OCI-M2 (cell line): ENCODE measurements at regions not wholly inside any gene's neighbourhood (a gene's known extent, or its start where the extent isn't known, plus 50 kb on each side); places are given as distances from the start of the nearest gene placed in this dataset.

Source experiments
- DNase-seq: peaks from one replicate; lab custom pipeline; 2025; ENCODE audit not compliant: unreplicated experiment; lab: John Stamatoyannopoulos, UW

- no peak for DNase-seq
Measured at GRCh38 chr19:28427376-28428083, 785.4 kb downstream of the UQCRFS1 start.

GRCh38 chr19:28426730-28427225 lies 786.2 kb downstream of the UQCRFS1 start:
- no peak for DNase-seq

GRCh38 chr19:28426110-28426729 lies 786.7 kb downstream of the UQCRFS1 start:
- DNase-seq: no peak

GRCh38 chr19:28425046-28425931 lies 787.7 kb downstream of the UQCRFS1 start:
- DNase-seq: no peak

- DNase-seq: no peak
Measured at GRCh38 chr19:28424662-28425045, 788.3 kb downstream of the UQCRFS1 start.

GRCh38 chr19:28424077-28424476 lies 788.9 kb downstream of the UQCRFS1 start:
- no peak for DNase-seq

- no peak for DNase-seq
Measured at GRCh38 chr19:28422791-28423650, 789.9 kb downstream of the UQCRFS1 start.

- no peak for DNase-seq
Measured at GRCh38 chr19:28422046-28422445, 790.9 kb downstream of the UQCRFS1 start.

- DNase-seq: no peak
Measured at GRCh38 chr19:28420811-28421550, 792.0 kb downstream of the UQCRFS1 start.

GRCh38 chr19:28419312-28419711 lies 793.6 kb downstream of the UQCRFS1 start:
- no peak for DNase-seq

- no peak for DNase-seq
Measured at GRCh38 chr19:28417361-28417760, 795.6 kb downstream of the UQCRFS1 start.

GRCh38 chr19:28416245-28416644 lies 796.7 kb downstream of the UQCRFS1 start:
- DNase-seq: no peak

GRCh38 chr19:28414748-28415147 lies 798.2 kb downstream of the UQCRFS1 start:
- no peak for DNase-seq

- no peak for DNase-seq
Measured at GRCh38 chr19:28409859-28410258, 803.1 kb downstream of the UQCRFS1 start.

- no peak for DNase-seq
Measured at GRCh38 chr19:28406966-28407365, 806.0 kb downstream of the UQCRFS1 start.

GRCh38 chr19:28405346-28405742 lies 807.6 kb downstream of the UQCRFS1 start:
- no peak for DNase-seq

- DNase-seq: no peak
Measured at GRCh38 chr19:28404472-28404871, 808.5 kb downstream of the UQCRFS1 start.

GRCh38 chr19:28403690-28404089 lies 809.3 kb downstream of the UQCRFS1 start:
- no peak for DNase-seq

- no peak for DNase-seq
Measured at GRCh38 chr19:28402701-28403290, 810.2 kb downstream of the UQCRFS1 start.
